A673 (cell line): ENCODE measurements at regions not wholly inside any gene's neighbourhood (a gene's known extent, or its start where the extent isn't known, plus 50 kb on each side); places are given as distances from the start of the nearest gene placed in this dataset.

Source experiments
- BruUV-seq: library from RNA; stranded (reverse); fragments of 400-500 nt; replicated peaks from 2 replicates; lab custom pipeline; 2021; lab: Mats Ljungman, UMichigan
- CTCF ChIA-PET: fragments of 300-600 bp; sonication (Branson Sonifier 250); formaldehyde crosslinking; loops from one replicate; lab custom pipeline; 2022; ENCODE audit warnings: antibody characterized with exemption; lab: Charles Lee
- POLR2A ChIA-PET: fragments of 300-600 bp; sonication (Branson Sonifier 250); formaldehyde crosslinking; loops from one replicate; lab custom pipeline; 2022; ENCODE audit warnings: antibody characterized with exemption; ENCODE audit not compliant: low non-redundant PET; lab: Charles Lee
- DNase-seq: peaks from one replicate; pipeline ENCODE4 v3.0.0-alpha.2; 2015; ENCODE audit warnings: low spot score
- H3K27ac ChIP-seq: fragments of 200-600 bp; sonication (generic); 2 replicates; pipeline ENCODE4 v1.5.1; 2016; ENCODE audit warnings: mixed run types, low read depth, mild to moderate bottlenecking, mixed read lengths, antibody characterized with exemption, low read length; ENCODE audit not compliant: poor library complexity, severe bottlenecking
- H3K27me3 ChIP-seq: fragments of 200-600 bp; sonication (generic); replicated peaks from 2 replicates; pipeline ENCODE4 v1.6.1; 2017; ENCODE audit warnings: mixed run types, low read depth, mild to moderate bottlenecking, mixed read lengths, antibody characterized with exemption, low read length; ENCODE audit not compliant: insufficient read depth, poor library complexity
- H3K36me3 ChIP-seq: fragments of 200-600 bp; sonication (generic); 2 replicates; pipeline ENCODE4 v1.6.1; 2016; ENCODE audit warnings: mixed run types, mild to moderate bottlenecking, mixed read lengths, antibody characterized with exemption, low read length; ENCODE audit not compliant: insufficient read depth, poor library complexity, severe bottlenecking
- H3K4me1 ChIP-seq: fragments of 200-600 bp; sonication (generic); 2 replicates; pipeline ENCODE4 v1.6.1; 2017; ENCODE audit warnings: mixed run types, mild to moderate bottlenecking, mixed read lengths, antibody characterized with exemption, low read length; ENCODE audit not compliant: insufficient read depth, poor library complexity, severe bottlenecking
- H3K4me3 ChIP-seq: fragments of 200-600 bp; sonication (generic); 2 replicates; pipeline ENCODE4 v1.5.1; 2016; ENCODE audit warnings: low read depth, mixed run types, mild to moderate bottlenecking, mixed read lengths, low read length; ENCODE audit not compliant: poor library complexity, severe bottlenecking
- H3K9me3 ChIP-seq: fragments of 200-600 bp; sonication (generic); 2 replicates; pipeline ENCODE4 v1.6.1; 2016; ENCODE audit warnings: mixed run types, low read depth, mild to moderate bottlenecking, mixed read lengths, antibody characterized with exemption, low read length; ENCODE audit not compliant: poor library complexity, severe bottlenecking
- EZH2 ChIP-seq: fragments of 200-600 bp; sonication (generic); IDR thresholded peaks from 2 replicates; pipeline ENCODE4 v1.6.1; 2017; ENCODE audit warnings: borderline replicate concordance, low read depth, mild to moderate bottlenecking, mixed read lengths, antibody characterized with exemption, low read length; ENCODE audit not compliant: poor library complexity, severe bottlenecking
- intact Hi-C: fragments of 100-400 bp; cut with micrococcal nuclease; formaldehyde crosslinking; loops from one replicate; pipeline ENCODE4 v1.10.0; 2022; ENCODE audit not compliant: unreplicated experiment
- TF ChIP-seq, protein P1 (sequence below): fragments of 300-800, 200-600 bp; sonication (generic); conservative IDR thresholded peaks from 2 replicates; pipeline ENCODE4 v1.5.1; 2017; ENCODE audit warnings: low read depth, mild to moderate bottlenecking, antibody characterized with exemption, low read length, moderate library complexity, mixed read lengths

DNA sequence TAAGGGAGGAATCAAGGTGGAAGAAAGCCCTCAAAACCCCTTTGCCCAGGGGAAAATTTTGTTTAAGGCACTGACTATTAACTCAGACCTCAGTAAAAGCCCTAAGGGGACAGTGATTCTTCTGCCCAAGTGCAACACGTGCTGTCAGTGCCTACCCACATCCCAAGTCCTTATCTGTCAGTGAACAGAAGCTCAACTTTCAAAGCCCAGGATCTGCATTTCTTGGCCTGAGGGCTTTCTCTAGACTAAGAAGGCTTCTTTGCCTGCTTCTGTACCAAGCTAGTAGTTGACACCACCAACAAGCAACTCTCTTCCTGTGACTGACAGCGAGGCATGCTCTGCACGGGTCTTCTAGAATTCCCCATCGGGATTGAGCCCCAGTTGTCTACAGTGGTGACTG lies 416.0 kb upstream of the SPTLC3 start:
- Histone ChIP-seq H3K36me3 (no peaks in the 10 kb centered on the region), H3K27me3 (no peaks in the 10 kb centered on the region), H3K27ac (no peak overlapping the region), H3K4me3 (no peak overlapping the region), H3K4me1 (peaks cover 8% of the 10 kb centered on the region), H3K9me3 (no peaks in the 10 kb centered on the region)
- ChIA-PET POLR2A (no interaction called here), CTCF (no interaction called here)
- no TSS peak for BruUV-seq
- intact Hi-C loops, result no loop called here
- TF ChIP-seq, protein P1, sequence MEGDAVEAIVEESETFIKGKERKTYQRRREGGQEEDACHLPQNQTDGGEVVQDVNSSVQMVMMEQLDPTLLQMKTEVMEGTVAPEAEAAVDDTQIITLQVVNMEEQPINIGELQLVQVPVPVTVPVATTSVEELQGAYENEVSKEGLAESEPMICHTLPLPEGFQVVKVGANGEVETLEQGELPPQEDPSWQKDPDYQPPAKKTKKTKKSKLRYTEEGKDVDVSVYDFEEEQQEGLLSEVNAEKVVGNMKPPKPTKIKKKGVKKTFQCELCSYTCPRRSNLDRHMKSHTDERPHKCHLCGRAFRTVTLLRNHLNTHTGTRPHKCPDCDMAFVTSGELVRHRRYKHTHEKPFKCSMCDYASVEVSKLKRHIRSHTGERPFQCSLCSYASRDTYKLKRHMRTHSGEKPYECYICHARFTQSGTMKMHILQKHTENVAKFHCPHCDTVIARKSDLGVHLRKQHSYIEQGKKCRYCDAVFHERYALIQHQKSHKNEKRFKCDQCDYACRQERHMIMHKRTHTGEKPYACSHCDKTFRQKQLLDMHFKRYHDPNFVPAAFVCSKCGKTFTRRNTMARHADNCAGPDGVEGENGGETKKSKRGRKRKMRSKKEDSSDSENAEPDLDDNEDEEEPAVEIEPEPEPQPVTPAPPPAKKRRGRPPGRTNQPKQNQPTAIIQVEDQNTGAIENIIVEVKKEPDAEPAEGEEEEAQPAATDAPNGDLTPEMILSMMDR, result no peak
- TF ChIP-seq EZH2, result no peak
- DNase-seq, result no peak

DNA sequence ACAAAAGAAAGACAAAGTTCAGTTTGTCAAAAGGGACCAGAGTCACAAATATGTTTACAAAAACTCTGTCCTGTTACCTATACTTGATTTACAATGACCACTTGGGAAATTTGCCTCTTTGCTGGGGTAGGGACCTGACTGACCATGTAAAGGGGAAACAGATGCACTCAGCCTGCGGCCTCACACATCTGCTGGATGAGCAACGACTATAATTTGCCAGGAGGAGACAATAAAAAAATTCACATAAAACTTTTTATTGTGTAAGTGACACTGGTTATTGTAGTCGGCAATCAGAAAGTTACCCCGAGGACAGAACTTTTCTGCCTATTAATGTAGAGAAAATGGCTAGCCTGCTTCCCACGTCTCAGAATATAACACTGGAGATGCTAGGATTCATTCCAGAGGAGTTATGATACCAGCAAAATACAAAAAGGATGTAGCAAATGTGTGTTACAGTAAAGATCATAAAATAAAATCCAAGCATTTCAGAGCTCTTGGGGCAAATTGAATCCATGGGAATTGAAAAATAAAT lies 415.4 kb upstream of the SPTLC3 start:
- no peaks in the 10 kb centered on the region for H3K36me3 ChIP-seq
- ChIA-PET POLR2A (interaction anchor here (0.7 kb wide), 1 partner anchor 215 kb away, joined by 3 read pairs; no protein-coding TSS in a partner anchor), CTCF (no interaction called here)
- H3K9me3 ChIP-seq, result no peaks in the 10 kb centered on the region
- peaks cover 13% of the 10 kb centered on the region for H3K4me1 ChIP-seq
- no TSS peak for BruUV-seq
- intact Hi-C loops, result no loop called here
- H3K27ac ChIP-seq, result no peak overlapping the region
- H3K4me3 ChIP-seq, result no peak overlapping the region
- TF ChIP-seq, protein P1, result no peak
- TF ChIP-seq EZH2, result no peak
- DNase-seq, result no peak
- H3K27me3 ChIP-seq, result no peaks in the 10 kb centered on the region

DNA sequence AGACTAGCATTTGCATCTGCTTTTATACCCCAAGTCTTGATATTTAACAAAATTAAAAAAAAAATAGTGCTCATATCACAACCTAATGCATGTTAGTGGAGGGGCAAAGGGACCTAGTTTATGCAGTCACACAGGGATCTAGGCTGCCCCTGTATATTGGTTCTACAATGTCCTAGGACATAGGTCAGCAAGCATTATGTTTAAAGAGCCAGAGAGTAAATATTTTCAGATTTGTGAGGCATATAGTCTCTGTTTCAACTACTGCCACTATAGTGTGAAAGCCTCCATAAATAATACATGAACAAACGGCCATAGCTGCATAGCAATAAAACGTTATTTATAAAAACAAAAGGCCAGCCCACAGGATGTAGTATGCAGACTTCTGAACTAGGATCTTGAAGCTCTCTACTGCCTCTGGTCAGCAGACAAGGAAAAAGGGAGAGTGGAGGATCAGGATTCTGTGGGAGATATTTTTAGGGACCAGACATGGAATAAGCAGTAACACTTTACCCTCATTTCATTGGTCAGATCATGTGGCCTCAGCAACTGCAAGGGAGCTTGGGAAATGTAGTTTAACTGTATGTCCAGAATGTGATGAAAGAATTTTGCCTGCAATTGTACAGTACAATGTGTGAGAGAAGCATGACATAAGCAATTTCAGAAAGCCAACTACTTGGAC lies 414.2 kb upstream of the SPTLC3 start:
- no peaks in the 10 kb centered on the region for H3K9me3 ChIP-seq
- no peak overlapping the region for H3K4me3 ChIP-seq
- H3K27ac ChIP-seq, result no peak overlapping the region
- ChIA-PET POLR2A (no interaction called here), CTCF (no interaction called here)
- peaks cover 21% of the 10 kb centered on the region for H3K4me1 ChIP-seq
- intact Hi-C loops, result no loop called here
- no peaks in the 10 kb centered on the region for H3K27me3 ChIP-seq
- H3K36me3 ChIP-seq, result no peaks in the 10 kb centered on the region
- no TSS peak for BruUV-seq
- DNase-seq, result peak; percentile 67
- TF ChIP-seq EZH2, result no peak
- TF ChIP-seq, protein P1, result no peak
